T-helper 2 cell treated with Interferon-gamma antibody and Interleukin-4, amounts not matched to agents 100 ng/mL and 5 ng/mL, for 36 hours (primary cell): ENCODE measurements at regions not wholly inside any gene's neighbourhood (a gene's known extent, or its start where the extent isn't known, plus 50 kb on each side); places are given as distances from the start of the nearest gene placed in this dataset.

Experiments
- intact Hi-C: fragments of 100-400 bp; cut with micrococcal nuclease; formaldehyde crosslinking; loops from one replicate; pipeline ENCODE4 v1.15.1; 2023

DNA sequence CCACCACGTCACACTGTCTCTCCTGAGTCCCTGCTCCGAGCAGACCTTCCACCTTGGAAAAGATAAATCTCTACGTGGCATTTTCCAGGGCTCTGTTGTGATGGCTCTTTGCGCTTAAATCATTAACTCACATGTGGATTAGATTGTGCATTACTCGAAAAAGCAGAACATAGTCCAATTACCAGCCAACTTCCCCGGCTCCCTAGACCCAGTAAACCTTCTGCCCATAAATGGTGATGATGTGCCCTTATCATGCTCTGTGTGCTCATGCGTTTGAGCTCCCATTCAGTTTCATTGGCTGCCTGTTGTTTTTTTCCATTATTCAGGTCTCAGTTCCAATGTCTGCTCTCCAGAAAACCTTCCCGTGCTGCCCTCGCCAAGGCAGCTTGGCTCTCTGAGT lies 471.2 kb downstream of the GLRX3 start:
- intact Hi-C loops = no loop called here

DNA sequence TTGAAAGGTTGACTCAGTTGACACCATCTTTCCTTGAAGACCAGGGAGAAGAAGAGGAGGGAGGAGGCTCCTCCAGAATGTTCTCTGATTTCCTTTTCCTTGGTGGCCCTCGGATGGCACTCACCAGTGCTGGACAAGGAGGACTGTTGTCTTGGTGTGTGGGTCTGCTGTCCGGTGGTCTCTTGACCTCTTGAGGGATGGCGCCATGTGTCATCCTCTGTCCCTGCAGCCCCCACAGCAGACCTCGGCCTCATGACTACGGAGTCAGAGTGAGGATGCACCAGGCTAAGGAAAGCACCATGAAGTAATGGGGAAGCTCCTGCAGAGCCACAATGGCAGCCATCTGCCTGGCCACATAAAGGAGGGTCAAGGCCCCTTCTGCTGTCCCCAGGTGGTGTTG lies 475.0 kb downstream of the GLRX3 start:
- intact Hi-C loops = no loop called here

DNA sequence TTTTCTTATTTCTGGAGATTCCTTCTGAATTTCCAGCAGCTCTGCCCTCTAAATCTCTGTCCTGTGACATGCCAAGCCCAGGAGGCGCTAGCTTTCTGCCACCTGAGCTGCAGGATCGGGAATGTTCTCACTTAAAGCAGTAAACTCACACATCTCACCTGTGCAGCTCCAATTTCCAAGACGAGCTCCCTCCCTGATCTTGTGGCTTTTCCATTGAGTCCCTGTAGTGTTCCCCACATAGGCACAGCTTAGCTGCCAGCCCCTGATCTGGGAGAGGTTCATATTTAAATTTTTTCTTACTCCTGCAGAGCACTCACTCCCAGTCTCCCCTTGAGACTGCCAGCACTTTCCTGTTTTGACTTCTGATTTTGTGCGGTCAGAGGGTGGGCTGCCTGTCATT lies 479.3 kb downstream of the GLRX3 start:
- intact Hi-C loops = no loop called here

DNA sequence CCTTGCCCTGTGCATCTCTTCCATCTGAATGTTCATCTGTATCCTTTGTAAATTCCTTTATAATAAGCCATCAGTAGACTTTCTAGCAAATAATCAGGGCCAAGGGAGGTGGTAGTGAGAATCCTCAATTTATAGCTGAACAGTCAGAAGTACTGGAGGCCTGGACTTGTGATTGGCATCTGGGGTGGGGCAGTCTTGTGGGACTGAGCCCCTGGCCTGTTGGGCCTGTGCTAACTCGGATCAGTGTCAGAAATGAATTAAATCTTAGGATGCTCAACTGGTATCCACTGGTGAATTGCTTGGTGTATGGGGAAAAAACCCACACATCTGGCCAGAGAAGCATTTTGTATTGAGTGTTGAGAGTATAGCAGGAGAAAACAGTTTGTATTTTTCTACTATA lies 481.8 kb downstream of the GLRX3 start:
- intact Hi-C loops = no loop called here

DNA sequence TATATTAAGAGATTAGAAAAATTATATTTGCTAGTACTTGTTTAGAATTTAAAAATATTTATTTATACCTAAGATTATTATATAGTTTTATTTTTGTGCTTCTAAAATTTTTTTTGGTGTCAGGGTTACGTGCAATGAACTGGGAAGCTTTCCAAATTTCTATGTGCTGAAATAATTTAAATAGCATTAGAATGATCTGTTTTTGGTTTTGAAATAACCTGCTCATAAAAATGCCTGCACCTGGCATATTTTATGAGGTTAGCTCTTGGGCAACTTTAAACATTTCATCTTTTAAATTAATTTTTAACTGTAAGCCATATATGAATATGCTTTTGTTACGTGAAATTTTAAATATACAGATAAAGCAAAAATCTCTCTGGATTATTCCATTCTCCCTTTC lies 482.5 kb downstream of the GLRX3 start:
- intact Hi-C loops = no loop called here

DNA sequence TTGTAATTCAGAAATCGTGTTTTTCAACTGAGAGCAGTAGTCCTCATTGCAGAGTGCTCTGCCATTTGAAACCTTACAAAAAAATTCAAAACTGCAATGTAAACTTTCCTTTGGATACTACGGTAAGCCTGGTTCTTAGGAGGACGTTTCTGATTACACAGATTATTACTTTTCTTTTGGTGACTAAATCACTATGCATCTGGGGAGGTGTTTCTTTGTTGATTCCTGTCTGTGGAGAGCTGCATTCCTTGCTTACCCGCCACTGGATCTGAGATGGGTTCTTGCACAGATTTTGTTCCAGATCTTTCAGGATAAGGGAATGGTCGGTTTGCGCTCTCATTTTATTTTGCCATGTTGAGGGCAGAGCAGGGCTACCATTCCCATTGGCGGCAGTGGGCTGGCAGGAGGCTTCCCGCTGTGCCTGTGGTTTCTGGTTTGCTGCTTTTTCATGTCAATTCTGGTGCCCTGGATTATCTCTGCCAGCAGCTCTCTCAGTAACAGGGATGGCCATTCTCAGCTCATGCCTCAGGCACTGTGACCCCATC lies 485.1 kb downstream of the GLRX3 start:
- intact Hi-C loops = no loop called here

DNA sequence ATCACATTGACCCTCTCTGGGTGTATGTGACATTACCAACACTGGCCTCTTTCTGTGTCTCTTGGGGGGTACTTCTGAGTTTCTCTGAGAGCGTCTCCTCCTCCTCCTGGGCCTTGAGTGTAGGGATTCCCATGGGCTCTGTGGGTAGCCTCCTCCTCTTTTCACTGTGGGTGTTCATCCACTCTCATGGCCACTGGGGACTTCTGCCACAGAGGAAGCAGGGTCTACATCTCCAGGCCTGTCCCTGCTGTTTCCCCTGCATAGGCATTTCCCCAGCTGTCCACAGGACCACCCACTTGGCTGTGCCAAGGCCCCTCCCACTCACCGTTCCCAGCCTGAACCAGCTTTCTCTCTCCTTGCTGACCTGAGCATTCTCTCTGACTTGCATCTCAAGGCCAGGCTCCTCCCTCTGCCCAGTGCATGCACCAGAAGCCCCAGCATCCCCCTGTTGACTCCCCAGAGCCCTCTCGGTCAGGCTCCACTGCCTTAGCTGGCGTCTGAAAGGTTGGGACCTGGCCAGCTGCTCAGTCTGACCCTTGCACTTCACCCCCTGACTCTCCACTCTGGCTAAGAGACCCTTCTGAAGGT lies 487.6 kb downstream of the GLRX3 start:
- intact Hi-C loops = no loop called here

DNA sequence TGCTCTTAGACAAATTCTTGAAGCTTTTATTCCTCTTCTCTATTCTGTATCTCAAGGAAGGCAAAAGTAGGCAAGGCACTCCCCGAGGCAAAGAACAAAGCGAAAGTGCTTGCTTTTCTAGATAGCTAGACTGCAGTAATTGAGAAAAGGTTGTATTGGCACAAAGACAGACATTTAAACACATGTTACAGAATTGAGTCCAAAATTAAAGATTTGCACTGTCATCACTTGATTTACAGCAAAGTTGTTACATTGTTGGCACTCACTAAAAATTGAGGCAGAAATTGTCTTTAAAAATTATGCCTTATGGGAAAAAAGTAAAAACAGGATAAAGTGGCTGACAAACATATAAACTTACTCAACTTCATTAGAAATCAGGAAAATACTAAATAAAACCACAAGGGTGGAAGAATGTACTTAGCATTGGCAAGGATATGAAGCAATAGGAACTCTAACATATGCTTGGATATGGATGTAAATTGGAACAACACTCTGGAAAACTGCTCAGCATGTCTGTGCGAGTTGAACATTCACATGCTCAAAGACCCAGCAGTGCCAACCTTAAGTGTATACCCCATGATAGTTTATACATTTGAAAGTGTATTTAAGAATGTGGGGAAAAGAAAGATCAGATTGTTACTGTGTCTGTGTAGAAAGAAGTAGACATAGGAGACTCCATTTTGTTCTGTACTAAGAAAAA lies 491.3 kb downstream of the GLRX3 start:
- intact Hi-C loops = no loop called here

DNA sequence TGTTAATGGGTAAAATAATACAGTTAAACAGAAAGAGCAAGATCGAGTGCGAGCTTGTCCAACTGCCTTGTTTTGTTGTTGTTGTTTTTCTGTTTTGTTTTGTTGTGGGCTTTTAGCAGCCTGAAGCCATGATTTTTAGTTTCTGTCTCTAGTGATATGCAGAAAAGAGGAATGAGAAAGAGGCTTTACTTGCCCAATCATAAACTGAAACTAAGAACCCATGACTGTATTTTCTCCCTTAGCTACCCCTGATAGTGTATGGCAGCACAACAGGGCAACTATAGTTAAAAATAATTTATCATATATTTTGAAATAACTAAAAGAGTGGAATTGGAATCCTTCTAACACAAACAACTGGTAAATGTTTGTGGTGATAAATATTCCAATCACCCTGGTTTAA lies 493.9 kb downstream of the GLRX3 start:
- intact Hi-C loops = no loop called here

DNA sequence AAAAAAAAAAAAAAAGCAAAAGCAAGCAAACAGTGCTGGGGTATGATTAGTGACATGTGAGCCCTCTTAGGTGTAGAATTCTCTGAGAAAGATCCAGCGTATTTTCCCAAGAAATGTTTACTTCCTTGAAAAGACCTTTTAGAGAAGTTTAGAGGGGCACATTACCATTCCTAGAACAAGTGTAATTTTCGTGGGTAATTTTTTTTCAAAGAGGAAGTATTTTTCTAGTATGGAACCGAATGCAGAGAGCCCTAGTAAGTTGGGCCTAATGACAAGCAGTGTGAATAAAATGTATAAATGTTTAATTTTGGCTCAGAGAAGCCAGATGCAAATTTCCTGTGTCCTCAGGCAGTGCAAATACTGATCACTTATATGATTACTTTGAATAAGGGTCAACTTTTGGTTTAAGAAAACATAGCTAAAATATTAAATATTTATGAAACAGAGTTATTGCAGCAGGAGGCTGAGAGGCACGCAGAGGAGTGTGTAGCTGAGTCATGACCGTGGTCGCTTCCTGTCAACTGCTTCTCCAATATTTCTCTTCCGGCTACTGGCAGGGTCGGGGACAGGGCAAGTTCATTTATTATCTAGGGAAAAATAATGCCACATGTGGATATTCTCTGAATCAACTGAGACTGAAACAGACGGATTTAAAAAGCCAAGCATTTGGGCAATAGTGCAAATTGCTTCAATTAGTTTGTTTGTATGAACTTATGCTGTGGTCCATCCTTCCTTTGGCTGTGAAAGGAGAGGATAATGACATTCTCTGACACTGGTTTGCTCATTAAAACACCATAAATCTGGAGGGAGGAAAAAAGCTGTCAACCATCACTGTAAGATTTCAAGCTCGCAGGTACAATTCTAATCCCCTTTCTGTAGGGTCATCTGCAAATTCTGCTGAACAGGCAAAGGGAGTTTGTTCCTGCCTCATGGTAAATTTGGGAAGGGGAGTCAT lies 495.2 kb downstream of the GLRX3 start:
- intact Hi-C loops = no loop called here

DNA sequence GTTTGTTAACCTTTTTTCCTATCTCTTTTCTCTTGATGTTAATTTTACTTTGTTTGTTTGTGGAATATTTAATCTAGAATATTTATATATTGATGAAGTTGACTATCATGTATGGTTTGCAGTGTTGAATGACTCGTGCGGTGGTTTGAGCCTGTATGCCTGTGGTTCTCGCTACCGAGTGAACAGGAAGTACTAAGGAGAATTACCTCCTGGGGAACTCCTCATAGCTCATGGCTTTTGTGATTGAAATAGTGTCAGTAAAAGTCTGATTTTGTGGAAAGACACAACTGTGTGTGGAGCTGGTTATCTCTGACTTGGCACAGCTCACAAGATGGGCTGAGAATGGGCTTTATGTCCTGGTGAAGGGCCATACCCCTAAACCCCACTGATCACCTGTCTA lies 498.6 kb downstream of the GLRX3 start:
- intact Hi-C loops = no loop called here

DNA sequence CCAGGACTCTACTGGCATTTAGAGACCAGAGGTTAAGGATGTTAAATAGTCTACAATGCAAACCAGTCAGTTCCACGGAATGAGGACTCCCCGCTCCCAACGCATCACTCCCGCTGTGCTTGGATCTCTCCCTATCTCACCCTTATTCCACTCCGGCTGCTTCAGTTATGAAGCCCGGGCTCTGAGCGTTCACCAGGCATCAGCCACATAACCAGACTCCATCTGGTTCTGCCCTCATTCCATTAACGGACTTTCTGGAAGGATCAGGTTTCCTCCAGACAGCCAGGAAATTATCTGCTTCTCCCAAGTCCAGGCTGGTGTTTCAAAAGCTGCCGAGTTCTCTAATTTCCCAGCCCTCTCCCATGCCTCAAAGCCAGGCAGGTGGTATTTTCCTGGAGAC lies 499.3 kb downstream of the GLRX3 start:
- intact Hi-C loops = no loop called here

DNA sequence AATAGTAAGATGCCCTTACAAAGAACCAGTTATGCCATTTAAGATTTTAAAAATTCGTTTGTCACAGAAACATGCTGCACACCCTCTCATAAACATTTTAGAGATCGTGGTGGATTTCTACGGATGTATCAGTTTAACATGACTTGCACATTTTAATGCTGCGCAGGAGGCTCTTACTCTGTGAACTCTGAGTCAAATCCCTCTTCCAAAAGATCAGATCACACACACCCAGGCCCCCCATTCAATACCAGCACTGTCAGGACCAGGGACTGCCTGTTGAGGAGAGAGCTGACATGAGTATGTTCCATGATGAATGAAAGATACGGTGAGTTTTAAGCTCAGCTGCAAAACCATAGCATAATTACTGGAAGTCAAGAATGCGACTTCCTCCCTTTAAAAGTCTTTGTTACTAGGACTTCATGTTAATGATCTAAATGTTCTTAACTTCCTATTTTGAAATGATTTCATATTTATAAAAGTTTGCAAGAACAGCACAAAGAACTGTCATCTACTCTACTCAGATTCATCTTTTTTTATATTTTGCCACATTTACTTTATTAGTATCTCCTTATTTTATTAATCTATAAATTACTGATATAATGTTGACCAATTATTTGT lies 500.2 kb downstream of the GLRX3 start:
- intact Hi-C loops = no loop called here

DNA sequence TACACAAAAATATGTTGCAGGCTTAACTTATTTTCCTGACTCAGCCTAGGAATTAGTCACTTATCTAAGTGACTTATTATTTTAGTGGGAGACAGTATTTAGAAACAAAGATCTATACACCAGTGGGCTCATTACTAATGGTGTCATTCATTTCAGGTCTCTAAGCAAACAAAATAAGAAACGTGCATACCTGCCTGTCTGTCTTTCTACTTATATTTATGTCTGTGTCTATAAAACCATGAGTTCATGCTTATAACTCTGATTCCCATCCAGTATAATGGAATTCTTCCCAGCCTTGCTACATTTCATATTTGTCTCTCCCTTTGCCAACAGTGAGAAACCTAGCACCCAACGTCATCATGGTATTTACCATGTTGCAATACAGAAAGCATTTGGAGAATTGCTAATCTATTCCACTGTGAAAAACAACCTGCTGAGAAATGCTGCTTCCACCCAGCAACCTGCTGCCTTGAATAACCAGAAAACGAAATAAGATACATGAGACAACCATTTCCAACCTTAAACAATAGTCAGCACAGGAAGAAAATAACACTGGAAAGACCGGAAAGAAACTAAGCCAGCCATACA lies 501.0 kb downstream of the GLRX3 start:
- intact Hi-C loops = no loop called here

DNA sequence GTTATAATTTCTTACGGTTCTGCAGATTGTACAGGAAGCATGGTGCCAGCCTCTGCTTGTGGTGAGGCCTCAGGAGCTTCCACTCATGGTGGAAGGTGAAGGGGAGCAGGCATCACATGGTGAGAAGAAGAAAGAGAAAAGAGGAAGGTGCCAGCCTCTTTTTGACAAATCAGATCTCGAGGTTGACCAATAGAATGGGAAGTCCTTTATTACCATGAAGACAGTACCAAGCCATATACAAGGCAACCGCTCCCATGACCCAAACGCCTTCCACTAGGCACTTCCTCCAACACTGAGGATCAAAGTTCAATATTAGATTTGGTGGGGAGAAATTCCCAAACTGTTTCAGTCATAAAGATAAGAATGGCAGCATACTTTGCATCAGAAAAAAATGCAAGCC lies 502.8 kb downstream of the GLRX3 start:
- intact Hi-C loops = no loop called here

DNA sequence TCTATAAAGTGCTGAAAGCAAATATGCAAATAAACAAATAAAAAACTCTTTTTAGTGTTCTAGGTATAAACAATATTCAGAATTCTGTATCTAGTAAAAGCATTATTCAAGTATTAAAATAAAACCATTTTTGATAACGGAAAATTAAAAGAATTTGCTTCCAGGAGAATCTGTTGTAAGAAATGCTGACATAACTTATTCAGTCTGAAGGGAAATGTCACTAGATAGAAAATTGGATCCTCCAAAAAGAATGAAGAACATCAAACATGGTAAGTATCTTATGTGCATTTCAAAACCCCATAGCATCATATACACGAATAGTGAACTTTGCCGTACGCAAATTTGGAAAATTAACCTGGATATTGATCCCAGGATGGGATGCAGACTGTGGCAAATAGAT lies 506.7 kb downstream of the GLRX3 start:
- intact Hi-C loops = no loop called here

DNA sequence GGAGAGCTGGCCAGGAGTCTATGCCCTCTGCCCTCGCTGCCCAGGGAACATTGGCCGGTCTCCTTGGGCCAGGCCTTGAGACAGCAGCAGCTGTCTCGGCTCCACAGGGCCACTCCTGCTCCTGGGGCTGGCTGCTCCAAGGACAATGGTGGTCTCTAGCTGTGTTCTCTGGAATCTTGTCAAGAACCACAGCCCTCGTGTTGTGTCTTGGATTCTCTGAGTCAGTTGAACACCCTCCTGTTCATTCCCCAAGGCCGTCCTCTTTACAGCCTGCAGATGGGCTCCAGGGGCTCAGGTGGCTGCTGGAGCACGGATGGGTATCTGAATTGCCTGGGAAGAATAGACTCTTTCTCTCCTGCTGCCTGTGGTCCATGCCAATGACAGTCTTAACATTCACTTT lies 511.1 kb downstream of the GLRX3 start:
- intact Hi-C loops = no loop called here

DNA sequence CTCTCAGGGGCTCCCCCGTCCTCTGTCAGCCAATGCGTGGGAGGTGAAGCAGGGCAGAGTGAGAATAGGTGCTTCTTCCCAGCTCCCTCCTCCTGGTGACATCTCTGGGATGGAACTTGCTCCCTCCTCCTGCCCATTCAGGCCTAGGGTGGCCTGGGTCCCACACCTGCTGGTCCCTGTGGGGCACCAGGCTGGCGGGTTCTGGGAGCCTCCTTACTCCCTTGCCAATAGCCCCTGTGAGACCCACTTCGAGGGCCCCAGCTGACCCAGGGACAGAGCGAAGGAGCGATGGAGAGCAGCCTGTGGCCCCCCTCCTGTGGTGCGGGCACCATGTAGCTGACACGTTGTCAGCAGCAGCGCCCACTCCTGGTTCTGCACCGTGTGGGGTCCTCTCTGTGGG lies 512.6 kb downstream of the GLRX3 start:
- intact Hi-C loops = no loop called here

DNA sequence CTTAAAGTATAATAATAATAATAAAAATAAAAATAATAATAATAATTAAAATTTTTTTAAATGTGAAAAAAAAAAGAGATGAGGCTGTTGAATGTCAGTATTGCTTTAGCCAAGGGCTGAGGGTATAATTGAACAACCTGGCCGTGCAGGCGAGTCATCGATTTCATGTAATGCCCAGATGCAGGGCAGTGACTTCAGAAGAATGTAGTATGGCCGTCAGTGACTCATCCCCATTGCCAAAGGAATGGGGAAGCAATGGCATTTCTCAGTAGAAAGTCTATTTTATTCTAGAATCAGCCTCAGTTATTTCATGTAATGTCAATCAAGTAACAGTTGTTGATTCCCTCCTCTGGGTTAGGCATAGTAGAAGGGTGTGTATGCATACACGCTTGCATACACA lies 516.4 kb downstream of the GLRX3 start:
- intact Hi-C loops = no loop called here

DNA sequence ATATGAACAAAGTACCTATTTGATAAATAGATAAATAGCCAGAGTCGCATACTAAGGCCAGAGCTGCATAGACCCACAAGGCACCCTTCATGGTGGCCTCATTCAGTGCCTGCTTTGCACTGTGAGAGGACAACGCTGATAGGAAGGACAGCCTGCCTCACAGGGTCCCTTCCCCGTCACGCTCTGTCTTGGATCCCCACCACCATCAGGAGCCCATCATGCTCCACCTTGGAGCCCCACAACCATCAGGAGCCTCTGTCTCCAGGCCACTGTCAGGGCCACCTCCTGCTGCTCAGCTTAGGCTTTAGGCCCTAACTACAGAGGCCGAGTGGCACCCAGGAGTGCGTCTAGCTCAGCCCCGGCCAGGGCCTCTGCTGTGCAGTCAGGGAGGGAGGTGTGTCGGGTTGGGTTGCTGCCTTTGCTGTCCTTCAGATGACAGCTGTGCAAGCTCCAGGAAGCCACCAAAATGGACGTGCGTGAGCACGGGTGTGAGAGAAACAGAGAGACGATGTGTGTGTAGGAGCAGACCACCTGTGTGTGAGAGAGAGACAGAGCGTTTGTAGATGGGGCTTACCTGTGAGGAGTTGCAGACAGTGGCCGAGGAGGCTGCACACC lies 516.9 kb downstream of the GLRX3 start:
- intact Hi-C loops = no loop called here

DNA sequence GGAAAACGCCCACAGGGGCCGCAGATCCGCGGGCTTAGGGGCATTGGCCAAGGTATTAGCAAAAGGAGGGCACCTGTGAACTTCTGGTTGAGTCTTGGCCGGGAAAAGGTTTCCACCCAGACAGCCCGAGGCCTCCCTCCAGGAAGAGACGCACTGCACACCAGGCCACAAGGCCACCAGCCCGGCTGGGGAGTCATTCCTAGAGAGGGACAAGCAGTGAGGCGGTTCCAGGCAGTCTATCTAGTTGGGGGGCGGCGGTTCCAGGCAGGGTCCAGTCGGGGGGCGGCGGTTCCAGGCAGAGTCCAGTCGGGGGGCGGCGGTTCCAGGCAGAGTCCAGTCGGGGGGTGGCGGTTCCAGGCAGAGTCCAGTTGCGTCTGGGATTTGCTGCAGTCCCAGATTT lies 518.5 kb downstream of the GLRX3 start:
- intact Hi-C loops = no loop called here
